ENCODE measurements at regions not wholly inside any gene's neighbourhood (a gene's known extent, or its start where the extent isn't known, plus 50 kb on each side); places are given as distances from the start of the nearest gene placed in this dataset.

- Histone ChIP-seq H3F3A (ENCODE audit: control insufficient read depth, insufficient read depth) (no peaks in the 10 kb centered on the region), H3K27me3 (ENCODE audit: control insufficient read depth, low read length) (no peaks in the 10 kb centered on the region), H3K27ac (ENCODE audit: low read depth, low read length) (no peak overlapping the region), H3K4me2 (ENCODE audit: low read length) (no peak overlapping the region), H3K4me1 (ENCODE audit: control insufficient read depth, low read length) (no peaks in the 10 kb centered on the region), H3K9me3 (ENCODE audit: control insufficient read depth, insufficient read depth, low read length) (no peaks in the 10 kb centered on the region), H3K4me3 (ENCODE audit: low read length) (no peak overlapping the region), H3K9me2 (replicated peaks; ENCODE audit: control insufficient read depth, low read length) (no peaks in the 10 kb centered on the region), H4K20me1 (ENCODE audit: control insufficient read depth, insufficient read depth, low read depth, low read length) (no peaks in the 10 kb centered on the region), H3K36me3 (ENCODE audit: control insufficient read depth, low read length) (no peaks in the 10 kb centered on the region), H3K79me2 (ENCODE audit: control insufficient read depth, low read length) (no peaks in the 10 kb centered on the region)
- no peak for TF ChIP-seq EZH2phosphoT487 (IDR thresholded peaks at IDR 0.05; ENCODE audit: borderline replicate concordance, low read length)
- no peak for TF ChIP-seq CTCF (IDR thresholded peaks at IDR 0.05; ENCODE audit: low read depth, low read length, poor library complexity, severe bottlenecking)
Measured at GRCh38 chr16:6153901-6154300, 1056.3 kb upstream of the EEF2KMT start.

DNA sequence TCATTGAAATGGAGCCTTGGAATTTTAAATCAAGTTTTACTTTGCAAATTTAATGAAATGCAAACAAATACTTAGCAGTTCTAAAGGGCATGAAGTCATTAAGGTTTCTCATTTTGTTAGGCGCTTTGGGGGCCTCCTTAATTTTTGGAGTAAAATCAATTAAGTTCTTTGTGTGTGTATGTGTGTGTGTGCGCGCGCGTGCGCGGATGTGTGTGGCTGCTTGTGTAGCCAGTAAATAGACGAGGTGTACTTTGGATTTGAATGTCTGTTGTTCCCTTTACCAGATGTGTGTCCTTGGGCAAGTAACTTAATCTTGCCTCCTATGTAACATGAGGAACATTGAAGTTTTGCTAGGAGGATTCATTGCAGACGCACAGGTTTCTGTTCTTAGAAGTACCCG is 1051.4 kb upstream of the EEF2KMT start:
- no peak overlapping the region for H3K27ac ChIP-seq (ENCODE audit: low read depth, low read length)
- no peaks in the 10 kb centered on the region for H3K4me1 ChIP-seq (ENCODE audit: control insufficient read depth, low read length)
- H3K9me2 ChIP-seq (replicated peaks; ENCODE audit: control insufficient read depth, low read length) = no peaks in the 10 kb centered on the region
- H3K27me3 ChIP-seq (ENCODE audit: control insufficient read depth, low read length) = no peaks in the 10 kb centered on the region
- H3K4me2 ChIP-seq (ENCODE audit: low read length) = no peak overlapping the region
- TF ChIP-seq EZH2phosphoT487 (IDR thresholded peaks at IDR 0.05; ENCODE audit: borderline replicate concordance, low read length) (no peak), CTCF (IDR thresholded peaks at IDR 0.05; ENCODE audit: low read depth, low read length, poor library complexity, severe bottlenecking) (no peak)
- no peak overlapping the region for H3K4me3 ChIP-seq (ENCODE audit: low read length)
- no peaks in the 10 kb centered on the region for H3K79me2 ChIP-seq (ENCODE audit: control insufficient read depth, low read length)
- no peaks in the 10 kb centered on the region for H3K9me3 ChIP-seq (ENCODE audit: control insufficient read depth, insufficient read depth, low read length)
- no peaks in the 10 kb centered on the region for H3K36me3 ChIP-seq (ENCODE audit: control insufficient read depth, low read length)
- H3F3A ChIP-seq (ENCODE audit: control insufficient read depth, insufficient read depth) = no peaks in the 10 kb centered on the region
- H4K20me1 ChIP-seq (ENCODE audit: control insufficient read depth, insufficient read depth, low read depth, low read length) = no peaks in the 10 kb centered on the region

DNA sequence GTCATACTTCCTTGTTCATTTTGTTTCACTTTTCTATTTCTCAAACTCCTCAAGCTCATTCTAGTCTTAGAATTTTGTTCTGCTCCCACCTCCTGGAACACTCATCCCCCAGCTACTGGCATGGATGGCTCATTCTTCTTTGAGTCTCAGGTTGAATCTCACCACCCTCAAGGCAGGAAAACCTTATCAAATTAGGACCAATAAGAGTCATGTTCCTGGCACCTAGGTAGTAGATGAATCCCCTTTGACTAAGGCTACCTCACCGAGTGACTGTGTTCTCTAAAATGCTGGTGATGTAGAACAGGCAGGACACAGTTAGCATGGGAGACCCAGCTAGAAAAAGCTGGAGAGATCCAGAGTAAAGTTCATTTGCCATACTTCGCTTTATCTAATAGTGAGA is 1050.8 kb upstream of the EEF2KMT start:
- no peaks in the 10 kb centered on the region for H3F3A ChIP-seq (ENCODE audit: control insufficient read depth, insufficient read depth)
- H3K27me3 ChIP-seq (ENCODE audit: control insufficient read depth, low read length) = no peaks in the 10 kb centered on the region
- no peak overlapping the region for H3K4me3 ChIP-seq (ENCODE audit: low read length)
- no peak for TF ChIP-seq EZH2phosphoT487 (IDR thresholded peaks at IDR 0.05; ENCODE audit: borderline replicate concordance, low read length)
- TF ChIP-seq CTCF (IDR thresholded peaks at IDR 0.05; ENCODE audit: low read depth, low read length, poor library complexity, severe bottlenecking) = no peak
- H3K9me3 ChIP-seq (ENCODE audit: control insufficient read depth, insufficient read depth, low read length) = no peaks in the 10 kb centered on the region
- H3K9me2 ChIP-seq (replicated peaks; ENCODE audit: control insufficient read depth, low read length) = no peaks in the 10 kb centered on the region
- H4K20me1 ChIP-seq (ENCODE audit: control insufficient read depth, insufficient read depth, low read depth, low read length) = no peaks in the 10 kb centered on the region
- H3K4me2 ChIP-seq (ENCODE audit: low read length) = no peak overlapping the region
- H3K36me3 ChIP-seq (ENCODE audit: control insufficient read depth, low read length) = no peaks in the 10 kb centered on the region
- H3K79me2 ChIP-seq (ENCODE audit: control insufficient read depth, low read length) = no peaks in the 10 kb centered on the region
- H3K27ac ChIP-seq (ENCODE audit: low read depth, low read length) = no peak overlapping the region
- no peaks in the 10 kb centered on the region for H3K4me1 ChIP-seq (ENCODE audit: control insufficient read depth, low read length)
